ENCODE measurements at regions not wholly inside any gene's neighbourhood (a gene's known extent, or its start where the extent isn't known, plus 50 kb on each side); places are given as distances from the start of the nearest gene placed in this dataset.

GRCh38 chr18:38759457-38759856, 1193.9 kb upstream of the CELF4 start (continued):
- TF ChIP-seq MYB (IDR thresholded peaks at IDR 0.05; ENCODE audit: borderline replicate concordance, low read depth, low read length) (no peak), POLR2AphosphoS5 (IDR thresholded peaks at IDR 0.05; ENCODE audit: low read length) (no peak), SMAD1 (IDR thresholded peaks at IDR 0.05; ENCODE audit: low read depth, partially characterized antibody) (no peak), NFYA (IDR thresholded peaks at IDR 0.05; ENCODE audit: borderline replicate concordance, low read depth, low read length) (no peak), NBN (IDR thresholded peaks at IDR 0.05) (no peak)

GRCh38 chr18:38756436-38756835, 1190.8 kb upstream of the CELF4 start:
- RAD21 ChIA-PET (ENCODE audit: unreplicated experiment): no interaction called here
- no peak for ATAC-seq
- no peak for FAIRE-seq

More at GRCh38 chr18:38756436-38756835, 1190.8 kb upstream of the CELF4 start:
- CTCF ChIA-PET: no interaction called here
- no peak overlapping the region for H3K4me3 ChIP-seq
- SMC1A ChIA-PET (ENCODE audit: uncharacterized antibody, unreplicated experiment): no interaction called here
- DNase-seq (ENCODE audit: low read depth, low spot score): no peak
- BruUV-seq (replicated peaks): no TSS peak
- no peak overlapping the region for H3K27ac ChIP-seq (ENCODE audit: control insufficient read depth, insufficient read depth)
- no peaks in the 10 kb centered on the region for H3K27me3 ChIP-seq (replicated peaks in 1 of 2; ENCODE audit: control insufficient read depth in 2 of 2, insufficient read depth in 2 of 2, low read length in 1 of 2)
- H2AFZ ChIP-seq (ENCODE audit: control insufficient read depth, low read depth, low read length): no peak overlapping the region
- intact Hi-C loops (cut with micrococcal nuclease; ENCODE audit: unreplicated experiment) (no loop called here), in situ Hi-C loops (cut with MboI) (no loop called here)
- H3K9me3 ChIP-seq (replicated peaks; ENCODE audit: control insufficient read depth, insufficient read depth, low read length): no peaks in the 10 kb centered on the region
- H3K4me2 ChIP-seq (ENCODE audit: control insufficient read depth, insufficient read depth): no peak overlapping the region
- H3K79me2 ChIP-seq (ENCODE audit: control insufficient read depth, insufficient read depth, low read length): no peaks in the 10 kb centered on the region
- peaks cover 10% of the 10 kb centered on the region for H3K4me1 ChIP-seq (ENCODE audit: control insufficient read depth, insufficient read depth, low read length)
- H4K20me1 ChIP-seq (ENCODE audit: control insufficient read depth, insufficient read depth): no peaks in the 10 kb centered on the region
- WGBS (ENCODE audit: insufficient coverage, insufficient replicate concordance, low lambda C conversion rate, missing lambda C conversion rate): 30% methylated on average over 2 of the region's 2 CpGs
- no peak overlapping the region for H3K9ac ChIP-seq (ENCODE audit: control insufficient read depth, insufficient read depth, low read length)
- POLR2A ChIA-PET: no interaction called here
- TF ChIP-seq NFIC (IDR thresholded peaks at IDR 0.05; ENCODE audit: low read depth, low read length): no peak
- no peak for TF ChIP-seq SREBF2 (IDR thresholded peaks at IDR 0.05; ENCODE audit: low read length)
- TF ChIP-seq SMARCA5 (IDR thresholded peaks at IDR 0.05): no peak
- no peak for TF ChIP-seq PML (IDR thresholded peaks at IDR 0.05; ENCODE audit: low read length)
- no peak for TF ChIP-seq BACH1 (IDR thresholded peaks at IDR 0.05; ENCODE audit: borderline replicate concordance)
- no peak for TF ChIP-seq MEF2B (IDR thresholded peaks at IDR 0.05; ENCODE audit: partially characterized antibody, poor library complexity, severe bottlenecking)
- no peak for TF ChIP-seq IRF3 (IDR thresholded peaks at IDR 0.05)
- TF ChIP-seq E2F8 (IDR thresholded peaks at IDR 0.05; ENCODE audit: low read depth, partially characterized antibody): no peak
- no peak for TF ChIP-seq SKIL (IDR thresholded peaks at IDR 0.05; ENCODE audit: low read depth, poor library complexity, severe bottlenecking)
- no peak for TF ChIP-seq RFX5 (IDR thresholded peaks at IDR 0.05; ENCODE audit: low read depth, low read length)
- TF ChIP-seq SMC3 (IDR thresholded peaks at IDR 0.05; ENCODE audit: borderline replicate concordance, low read length): no peak
- H3K36me3 ChIP-seq (ENCODE audit: control insufficient read depth in 2 of 2, insufficient read depth in 2 of 2, low read length in 1 of 2): no peaks in the 10 kb centered on the region

Data from GM12878 (cell line).